Activated CD4-positive, CD25-positive, alpha-beta regulatory T cell treated with anti-CD3 and anti-CD28 coated beads, Interleukin-2, amount 50 U/mL, for 24 hours (primary cell): ENCODE measurements at regions not wholly inside any gene's neighbourhood (a gene's known extent, or its start where the extent isn't known, plus 50 kb on each side); places are given as distances from the start of the nearest gene placed in this dataset.
"Not testable (repeated sequence)": the region's sequence is repeated elsewhere in the genome, so short reads cannot be mapped to it uniquely, and the experiment has no call there.

Experiments used
- ATAC-seq, 2 donors: fragments of 150-1000 bp; cut with Tn5 transposase; one replicate each; pipeline ENCODE4 v1.10.0; 2021; ENCODE audit warnings: mild to moderate bottlenecking in 1 of 2, moderate library complexity in 1 of 2

GRCh38 chr3:110343945-110344344 is 727.7 kb upstream of the NECTIN3 start:
- no peak for ATAC-seq

GRCh38 chr3:110344487-110344886 is 727.1 kb upstream of the NECTIN3 start:
- no peak for ATAC-seq

- no peak for ATAC-seq
These were observed 726.5 kb upstream of the NECTIN3 start for GRCh38 chr3:110344897-110345767.

GRCh38 chr3:110349295-110349694 is 722.3 kb upstream of the NECTIN3 start:
- ATAC-seq, result no peak

- no peak for ATAC-seq
These were observed 718.6 kb upstream of the NECTIN3 start for GRCh38 chr3:110352841-110353604.

- no peak for ATAC-seq
These were observed 708.9 kb upstream of the NECTIN3 start for GRCh38 chr3:110362751-110363150.

GRCh38 chr3:110367289-110367688 is 704.3 kb upstream of the NECTIN3 start:
- ATAC-seq, result not testable (repeated sequence)

- no peak for ATAC-seq
These were observed 695.7 kb upstream of the NECTIN3 start for GRCh38 chr3:110375751-110376518.

GRCh38 chr3:110378481-110378880 is 693.1 kb upstream of the NECTIN3 start:
- no peak for ATAC-seq

GRCh38 chr3:110381992-110382391 is 689.6 kb upstream of the NECTIN3 start:
- no peak for ATAC-seq

GRCh38 chr3:110383356-110383755 is 688.3 kb upstream of the NECTIN3 start:
- no peak for ATAC-seq

- no peak for ATAC-seq
These were observed 687.0 kb upstream of the NECTIN3 start for GRCh38 chr3:110384601-110385000.

GRCh38 chr3:110389005-110389404 is 682.6 kb upstream of the NECTIN3 start:
- no peak for ATAC-seq

GRCh38 chr3:110390372-110390771 is 681.2 kb upstream of the NECTIN3 start:
- ATAC-seq, result no peak

GRCh38 chr3:110391042-110391441 is 680.6 kb upstream of the NECTIN3 start:
- no peak for ATAC-seq

- no peak for ATAC-seq
These were observed 679.8 kb upstream of the NECTIN3 start for GRCh38 chr3:110391640-110392395.

GRCh38 chr3:110393941-110394340 is 677.7 kb upstream of the NECTIN3 start:
- ATAC-seq, result no peak

- ATAC-seq, result no peak
These were observed 674.5 kb upstream of the NECTIN3 start for GRCh38 chr3:110397115-110397514.

GRCh38 chr3:110400315-110400714 is 671.3 kb upstream of the NECTIN3 start:
- ATAC-seq, result no peak

GRCh38 chr3:110405830-110406585 is 665.6 kb upstream of the NECTIN3 start:
- no peak for ATAC-seq

GRCh38 chr3:110413266-110413665 is 658.4 kb upstream of the NECTIN3 start:
- no peak for ATAC-seq
